ENCODE measurements at regions not wholly inside any gene's neighbourhood (a gene's known extent, or its start where the extent isn't known, plus 50 kb on each side); places are given as distances from the start of the nearest gene placed in this dataset.
A peak's percentile ranks its signal among the peaks of the same experiment; 100 is the strongest.

DNA sequence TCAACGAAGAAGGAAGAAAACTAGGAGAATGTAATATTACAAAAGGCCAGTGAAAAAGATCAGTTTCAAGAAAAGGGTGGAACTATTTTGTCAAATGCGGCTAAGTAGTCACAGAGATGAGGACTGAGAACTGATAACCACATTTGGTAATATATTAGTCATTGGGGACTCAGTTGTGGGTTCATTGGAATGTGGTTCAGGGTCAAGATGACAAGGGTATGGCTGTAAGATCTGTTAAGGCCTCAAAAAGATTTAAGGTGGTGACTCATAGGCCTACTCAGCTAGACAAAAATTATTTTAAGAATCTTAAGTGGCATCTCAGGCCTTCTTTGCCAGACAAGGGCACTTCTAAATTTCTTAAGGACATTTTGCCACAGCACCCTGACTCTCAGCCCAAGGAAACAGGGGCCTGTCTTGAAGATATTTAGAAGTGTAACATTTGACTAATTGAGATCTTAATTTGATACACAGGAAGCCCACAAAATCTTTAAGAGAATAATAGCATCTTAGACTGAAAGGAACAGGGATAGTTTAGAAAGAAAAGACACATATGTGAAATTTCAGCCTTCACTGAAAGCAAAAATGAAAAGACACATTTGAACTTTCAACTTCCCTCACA, 81.3 kb downstream of the STRADB start (continued):
- 0 out of 2 replicates have a peak, but pooled peaks have one; percentile 23 for TF ChIP-seq NFIC (IDR thresholded peaks at IDR 0.05; ENCODE audit: low read depth, low read length)
- peak; percentile 57 for TF ChIP-seq JUNB (IDR thresholded peaks at IDR 0.05)
- TF ChIP-seq, protein P1, sequence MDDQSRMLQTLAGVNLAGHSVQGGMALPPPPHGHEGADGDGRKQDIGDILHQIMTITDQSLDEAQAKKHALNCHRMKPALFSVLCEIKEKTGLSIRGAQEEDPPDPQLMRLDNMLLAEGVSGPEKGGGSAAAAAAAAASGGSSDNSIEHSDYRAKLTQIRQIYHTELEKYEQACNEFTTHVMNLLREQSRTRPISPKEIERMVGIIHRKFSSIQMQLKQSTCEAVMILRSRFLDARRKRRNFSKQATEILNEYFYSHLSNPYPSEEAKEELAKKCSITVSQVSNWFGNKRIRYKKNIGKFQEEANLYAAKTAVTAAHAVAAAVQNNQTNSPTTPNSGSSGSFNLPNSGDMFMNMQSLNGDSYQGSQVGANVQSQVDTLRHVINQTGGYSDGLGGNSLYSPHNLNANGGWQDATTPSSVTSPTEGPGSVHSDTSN (IDR thresholded peaks at IDR 0.05; ENCODE audit: insufficient replicate concordance, low read depth, low read length), result no peak
- TF ChIP-seq, protein P2, sequence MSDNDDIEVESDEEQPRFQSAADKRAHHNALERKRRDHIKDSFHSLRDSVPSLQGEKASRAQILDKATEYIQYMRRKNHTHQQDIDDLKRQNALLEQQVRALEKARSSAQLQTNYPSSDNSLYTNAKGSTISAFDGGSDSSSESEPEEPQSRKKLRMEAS (IDR thresholded peaks at IDR 0.05; ENCODE audit: low read depth, low read length), result no peak
- TF ChIP-seq RFX5 (IDR thresholded peaks at IDR 0.05; ENCODE audit: low read depth, low read length), result no peak
- TF ChIP-seq ZNF384 (IDR thresholded peaks at IDR 0.05; ENCODE audit: borderline replicate concordance, low read depth, low read length), result no peak
- no peak for TF ChIP-seq POLR2A (IDR thresholded peaks at IDR 0.05; ENCODE audit: low read depth, low read length)
- TF ChIP-seq SREBF1 (IDR thresholded peaks at IDR 0.05; ENCODE audit: low read length), result no peak
- no peak for TF ChIP-seq TCF12 (IDR thresholded peaks at IDR 0.05; ENCODE audit: low read depth, low read length)
- no peak for TF ChIP-seq HDAC2 (IDR thresholded peaks at IDR 0.05)
- no peak for TF ChIP-seq SIX5 (IDR thresholded peaks at IDR 0.05; ENCODE audit: low read depth, low read length, severe bottlenecking)
- no peak for TF ChIP-seq JUND (IDR thresholded peaks at IDR 0.05; ENCODE audit: low read depth, low read length)
- no peak for TF ChIP-seq CHD4 (IDR thresholded peaks at IDR 0.05)
- peak; percentile 23; the same call in 1 of the 2 replicates for TF ChIP-seq IRF4 (IDR thresholded peaks at IDR 0.05; ENCODE audit: low read depth, low read length)
- no peak for TF ChIP-seq RAD51 (IDR thresholded peaks at IDR 0.05)
- no peak for TF ChIP-seq POU2F2 (IDR thresholded peaks at IDR 0.05; ENCODE audit: borderline replicate concordance, low read depth, low read length)
- TF ChIP-seq, protein P3, sequence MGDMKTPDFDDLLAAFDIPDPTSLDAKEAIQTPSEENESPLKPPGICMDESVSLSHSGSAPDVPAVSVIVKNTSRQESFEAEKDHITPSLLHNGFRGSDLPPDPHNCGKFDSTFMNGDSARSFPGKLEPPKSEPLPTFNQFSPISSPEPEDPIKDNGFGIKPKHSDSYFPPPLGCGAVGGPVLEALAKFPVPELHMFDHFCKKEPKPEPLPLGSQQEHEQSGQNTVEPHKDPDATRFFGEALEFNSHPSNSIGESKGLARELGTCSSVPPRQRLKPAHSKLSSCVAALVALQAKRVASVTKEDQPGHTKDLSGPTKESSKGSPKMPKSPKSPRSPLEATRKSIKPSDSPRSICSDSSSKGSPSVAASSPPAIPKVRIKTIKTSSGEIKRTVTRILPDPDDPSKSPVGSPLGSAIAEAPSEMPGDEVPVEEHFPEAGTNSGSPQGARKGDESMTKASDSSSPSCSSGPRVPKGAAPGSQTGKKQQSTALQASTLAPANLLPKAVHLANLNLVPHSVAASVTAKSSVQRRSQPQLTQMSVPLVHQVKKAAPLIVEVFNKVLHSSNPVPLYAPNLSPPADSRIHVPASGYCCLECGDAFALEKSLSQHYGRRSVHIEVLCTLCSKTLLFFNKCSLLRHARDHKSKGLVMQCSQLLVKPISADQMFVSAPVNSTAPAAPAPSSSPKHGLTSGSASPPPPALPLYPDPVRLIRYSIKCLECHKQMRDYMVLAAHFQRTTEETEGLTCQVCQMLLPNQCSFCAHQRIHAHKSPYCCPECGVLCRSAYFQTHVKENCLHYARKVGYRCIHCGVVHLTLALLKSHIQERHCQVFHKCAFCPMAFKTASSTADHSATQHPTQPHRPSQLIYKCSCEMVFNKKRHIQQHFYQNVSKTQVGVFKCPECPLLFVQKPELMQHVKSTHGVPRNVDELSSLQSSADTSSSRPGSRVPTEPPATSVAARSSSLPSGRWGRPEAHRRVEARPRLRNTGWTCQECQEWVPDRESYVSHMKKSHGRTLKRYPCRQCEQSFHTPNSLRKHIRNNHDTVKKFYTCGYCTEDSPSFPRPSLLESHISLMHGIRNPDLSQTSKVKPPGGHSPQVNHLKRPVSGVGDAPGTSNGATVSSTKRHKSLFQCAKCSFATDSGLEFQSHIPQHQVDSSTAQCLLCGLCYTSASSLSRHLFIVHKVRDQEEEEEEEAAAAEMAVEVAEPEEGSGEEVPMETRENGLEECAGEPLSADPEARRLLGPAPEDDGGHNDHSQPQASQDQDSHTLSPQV (IDR thresholded peaks at IDR 0.05), result no peak
- no peak for TF ChIP-seq SUZ12 (IDR thresholded peaks at IDR 0.05; ENCODE audit: unreplicated experiment)
- TF ChIP-seq, protein P4, sequence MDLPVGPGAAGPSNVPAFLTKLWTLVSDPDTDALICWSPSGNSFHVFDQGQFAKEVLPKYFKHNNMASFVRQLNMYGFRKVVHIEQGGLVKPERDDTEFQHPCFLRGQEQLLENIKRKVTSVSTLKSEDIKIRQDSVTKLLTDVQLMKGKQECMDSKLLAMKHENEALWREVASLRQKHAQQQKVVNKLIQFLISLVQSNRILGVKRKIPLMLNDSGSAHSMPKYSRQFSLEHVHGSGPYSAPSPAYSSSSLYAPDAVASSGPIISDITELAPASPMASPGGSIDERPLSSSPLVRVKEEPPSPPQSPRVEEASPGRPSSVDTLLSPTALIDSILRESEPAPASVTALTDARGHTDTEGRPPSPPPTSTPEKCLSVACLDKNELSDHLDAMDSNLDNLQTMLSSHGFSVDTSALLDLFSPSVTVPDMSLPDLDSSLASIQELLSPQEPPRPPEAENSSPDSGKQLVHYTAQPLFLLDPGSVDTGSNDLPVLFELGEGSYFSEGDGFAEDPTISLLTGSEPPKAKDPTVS (IDR thresholded peaks at IDR 0.05; ENCODE audit: low read depth, low read length), result no peak
- 0 out of 2 replicates have a peak, but pooled peaks have one; percentile 26 for TF ChIP-seq NR2F1 (conservative IDR thresholded peaks at IDR 0.05)
- no peak for TF ChIP-seq SMARCA5 (IDR thresholded peaks at IDR 0.05)
- TF ChIP-seq, protein P5, sequence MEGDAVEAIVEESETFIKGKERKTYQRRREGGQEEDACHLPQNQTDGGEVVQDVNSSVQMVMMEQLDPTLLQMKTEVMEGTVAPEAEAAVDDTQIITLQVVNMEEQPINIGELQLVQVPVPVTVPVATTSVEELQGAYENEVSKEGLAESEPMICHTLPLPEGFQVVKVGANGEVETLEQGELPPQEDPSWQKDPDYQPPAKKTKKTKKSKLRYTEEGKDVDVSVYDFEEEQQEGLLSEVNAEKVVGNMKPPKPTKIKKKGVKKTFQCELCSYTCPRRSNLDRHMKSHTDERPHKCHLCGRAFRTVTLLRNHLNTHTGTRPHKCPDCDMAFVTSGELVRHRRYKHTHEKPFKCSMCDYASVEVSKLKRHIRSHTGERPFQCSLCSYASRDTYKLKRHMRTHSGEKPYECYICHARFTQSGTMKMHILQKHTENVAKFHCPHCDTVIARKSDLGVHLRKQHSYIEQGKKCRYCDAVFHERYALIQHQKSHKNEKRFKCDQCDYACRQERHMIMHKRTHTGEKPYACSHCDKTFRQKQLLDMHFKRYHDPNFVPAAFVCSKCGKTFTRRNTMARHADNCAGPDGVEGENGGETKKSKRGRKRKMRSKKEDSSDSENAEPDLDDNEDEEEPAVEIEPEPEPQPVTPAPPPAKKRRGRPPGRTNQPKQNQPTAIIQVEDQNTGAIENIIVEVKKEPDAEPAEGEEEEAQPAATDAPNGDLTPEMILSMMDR (IDR thresholded peaks at IDR 0.05 in 2 of 3, conservative IDR thresholded peaks at IDR 0.05 in 1 of 3; ENCODE audit: control insufficient read depth in 2 of 3, extremely low read depth in 1 of 3, insufficient read depth in 1 of 3, low read depth in 3 of 3, low read length in 3 of 3), result no peak
